HepG2 (cell line): ENCODE measurements at regions not wholly inside any gene's neighbourhood (a gene's known extent, or its start where the extent isn't known, plus 50 kb on each side); places are given as distances from the start of the nearest gene placed in this dataset.

ENCODE experiments used
- ATAC-seq: fragments of 200-7000 bp; cut with Tn5 transposase; 3 replicates; pipeline ENCODE4 v1.9.1; 2020; ENCODE audit warnings: mild to moderate bottlenecking, moderate library complexity
- BruUV-seq: library from RNA; stranded (reverse); fragments of 400-500 nt; replicated peaks from 2 replicates; lab custom pipeline; 2021; lab: Mats Ljungman, UMichigan
- CTCF ChIA-PET: fragments of 300-600 bp; formaldehyde crosslinking; extraction: SDS; loops from one replicate; lab custom pipeline; 2021; ENCODE audit warnings: low total read pairs, inconsistent platforms, low intra/inter-chr PET ratio; lab: Yijun Ruan, JAX
- POLR2A ChIA-PET: fragments of 350-600 bp; sonication (Branson Sonifier 250); formaldehyde crosslinking; loops from one replicate; lab custom pipeline; 2020; ENCODE audit warnings: antibody characterized with exemption, inconsistent platforms; lab: Yijun Ruan, JAX
- DNase-seq: peaks from one replicate; pipeline ENCODE4 v3.0.0-alpha.2; 2015; ENCODE audit warnings: low spot score
- FAIRE-seq: peaks from 3 replicates; lab custom pipeline; 2011; peaks lifted over from hg19 to GRCh38; lab: Jason Lieb, UNC
- H2AFZ ChIP-seq: one replicate; pipeline ENCODE4 v1.6.1; 2011; ENCODE audit warnings: low read length, inconsistent platforms
- H3K27ac ChIP-seq: fragments of 300-600 bp; 3 replicates; pipeline ENCODE4 v1.8.0; 2011; ENCODE audit warnings: mixed run types, mild to moderate bottlenecking, mixed read lengths, low read length, inconsistent platforms; ENCODE audit not compliant: insufficient read depth; ENCODE audit errors: extremely low read length
- H3K27me3 ChIP-seq, 2 experiments: fragments of 200-600 bp in 1 of 2; 2 replicates in 1 of 2; 3 replicates in 1 of 2; pipeline versions ENCODE4 v1.6.0 to v1.8.0; 2011; ENCODE audit warnings: low read length in 2 of 2, mild to moderate bottlenecking in 2 of 2, moderate library complexity in 2 of 2, inconsistent platforms in 1 of 2; ENCODE audit not compliant: insufficient read depth in 2 of 2, control insufficient read depth in 1 of 2
- H3K36me3 ChIP-seq, 2 experiments: fragments of 200-600 bp in 1 of 2; replicated peaks in 1 of 2; 2 replicates in 1 of 2; 3 replicates in 1 of 2; pipeline versions ENCODE4 v1.5.1 to v1.8.0; 2011; ENCODE audit warnings: low read length in 2 of 2, inconsistent platforms in 1 of 2; ENCODE audit not compliant: insufficient read depth in 2 of 2, control insufficient read depth in 1 of 2
- H3K4me1 ChIP-seq: 2 replicates; pipeline ENCODE4 v1.5.1; 2012; ENCODE audit warnings: low read length, inconsistent platforms; ENCODE audit not compliant: insufficient read depth
- H3K4me2 ChIP-seq: 2 replicates; pipeline ENCODE4 v1.6.0; 2011; ENCODE audit warnings: low read depth, low read length, inconsistent platforms
- H3K4me3 ChIP-seq, 3 experiments: fragments of 200-600 bp in 1 of 3; sonication (generic), shearing (Covaris generic) in 1 of 3; replicated peaks in 1 of 3; 2 replicates each; pipeline ENCODE4 v1.5.1; 2011 to 2016; ENCODE audit warnings: low read length in 3 of 3, inconsistent platforms in 2 of 3, low read depth in 2 of 3, mild to moderate bottlenecking in 2 of 3, control low read depth in 1 of 3, mixed read lengths in 1 of 3; ENCODE audit not compliant: insufficient read depth in 1 of 3
- H3K79me2 ChIP-seq: one replicate; pipeline ENCODE4 v1.6.1; 2011; ENCODE audit warnings: low read length, inconsistent platforms; ENCODE audit not compliant: insufficient read depth
- H3K9ac ChIP-seq: 2 replicates; pipeline ENCODE4 v1.6.0; 2011; ENCODE audit warnings: mild to moderate bottlenecking, low read depth, low read length, inconsistent platforms; ENCODE audit not compliant: insufficient read depth
- H3K9me3 ChIP-seq: 2 replicates; pipeline ENCODE4 v1.5.1; 2012; ENCODE audit warnings: mild to moderate bottlenecking, low read length
- H4K20me1 ChIP-seq: 2 replicates; pipeline ENCODE4 v1.6.0; 2011; ENCODE audit warnings: inconsistent platforms, mild to moderate bottlenecking, low read length, moderate library complexity; ENCODE audit not compliant: insufficient read depth
- CAMTA2 ChIP-seq: sonication (generic); formaldehyde crosslinking; IDR thresholded peaks from 2 replicates; pipeline ENCODE4 v1.4.0; 2020; ENCODE audit warnings: mild to moderate bottlenecking, missing genetic modification reagents, borderline replicate concordance
- EZH2 ChIP-seq: conservative IDR thresholded peaks from 2 replicates; pipeline ENCODE4 v1.6.1; 2012; ENCODE audit warnings: mild to moderate bottlenecking, low read depth, low read length, moderate library complexity
- HNRNPK ChIP-seq: fragments of 200-400 bp; formaldehyde crosslinking; IDR thresholded peaks from 2 replicates; pipeline ENCODE4 v1.6.1; 2018; ENCODE audit warnings: low read length, low read depth, moderate library complexity, mild to moderate bottlenecking; ENCODE audit not compliant: poor library complexity, severe bottlenecking
- HOXA9 ChIP-seq: sonication (generic); formaldehyde crosslinking; IDR thresholded peaks from 2 replicates; pipeline ENCODE4 v1.8.1; 2022; ENCODE audit warnings: missing genetic modification reagents, mild to moderate bottlenecking, moderate library complexity, borderline replicate concordance
- NCOA1 ChIP-seq: sonication (generic); formaldehyde crosslinking; IDR thresholded peaks from 2 replicates; pipeline ENCODE4 v1.9.0; 2021; ENCODE audit warnings: missing genetic modification reagents
- SAP130 ChIP-seq: IDR thresholded peaks from 2 replicates; pipeline ENCODE4 v1.6.1; 2016; ENCODE audit warnings: low read depth
- SIX1 ChIP-seq: sonication (generic); formaldehyde crosslinking; IDR thresholded peaks from 2 replicates; pipeline ENCODE4 v1.4.0; 2020; ENCODE audit warnings: missing genetic modification reagents, borderline replicate concordance
- SKI ChIP-seq: fragments of 450-650 bp; IDR thresholded peaks from one replicate; pipeline ENCODE4 v1.6.1; 2018; ENCODE audit warnings: mild to moderate bottlenecking; ENCODE audit not compliant: partially characterized antibody
- SP2 ChIP-seq: sonication (generic); formaldehyde crosslinking; IDR thresholded peaks from 2 replicates; pipeline ENCODE4 v1.5.1; 2020; ENCODE audit warnings: mild to moderate bottlenecking, missing genetic modification reagents
- ZFP41 ChIP-seq: sonication (generic); formaldehyde crosslinking; IDR thresholded peaks from 2 replicates; pipeline ENCODE4 v1.4.0; 2020; ENCODE audit warnings: mild to moderate bottlenecking, missing genetic modification reagents, borderline replicate concordance
- ZNF317 ChIP-seq: sonication (generic); formaldehyde crosslinking; IDR thresholded peaks from 2 replicates; pipeline ENCODE4 v1.5.0; 2020; ENCODE audit warnings: mild to moderate bottlenecking, missing genetic modification reagents
- ZNF547 ChIP-seq: sonication (generic); formaldehyde crosslinking; IDR thresholded peaks from 2 replicates; pipeline ENCODE4 v1.5.1; 2020; ENCODE audit warnings: mild to moderate bottlenecking, missing genetic modification reagents
- ZNF660 ChIP-seq: sonication (generic); formaldehyde crosslinking; IDR thresholded peaks from 2 replicates; pipeline ENCODE4 v1.5.1; 2020; ENCODE audit warnings: mild to moderate bottlenecking, low read depth, missing genetic modification reagents, borderline replicate concordance
- WGBS: methylation state at CpG from one replicate; pipeline ENCODE4 v1.1.6; 2017; ENCODE audit warnings: low lambda C conversion rate; 5-methylcytosine and 5-hydroxymethylcytosine counted together
- in situ Hi-C: cut with HindIII; loops from 2 replicates; pipeline ENCODE4 v1.10.0; 2017; ENCODE audit warnings: low pct_unique_long_range_greater_than_20kb; ENCODE audit not compliant: extremely low pct_ligation_motif_present
- intact Hi-C: fragments of 100-400 bp; cut with micrococcal nuclease; formaldehyde crosslinking; loops from one replicate; pipeline ENCODE4 v1.10.0; 2022; ENCODE audit not compliant: unreplicated experiment
- TF ChIP-seq, protein P1 (sequence below): fragments of 450-650 bp; IDR thresholded peaks from 2 replicates; pipeline ENCODE4 v1.6.1; 2017; ENCODE audit warnings: mild to moderate bottlenecking
- TF ChIP-seq, protein P2 (sequence below): sonication (generic); formaldehyde crosslinking; conservative IDR thresholded peaks from 2 replicates; pipeline ENCODE4 v1.4.0; 2020; ENCODE audit warnings: missing genetic modification reagents
- TF ChIP-seq, protein P3 (sequence below): sonication (generic); formaldehyde crosslinking; IDR thresholded peaks from 2 replicates; pipeline ENCODE4 v1.4.0; 2020; ENCODE audit warnings: missing genetic modification reagents, borderline replicate concordance

DNA sequence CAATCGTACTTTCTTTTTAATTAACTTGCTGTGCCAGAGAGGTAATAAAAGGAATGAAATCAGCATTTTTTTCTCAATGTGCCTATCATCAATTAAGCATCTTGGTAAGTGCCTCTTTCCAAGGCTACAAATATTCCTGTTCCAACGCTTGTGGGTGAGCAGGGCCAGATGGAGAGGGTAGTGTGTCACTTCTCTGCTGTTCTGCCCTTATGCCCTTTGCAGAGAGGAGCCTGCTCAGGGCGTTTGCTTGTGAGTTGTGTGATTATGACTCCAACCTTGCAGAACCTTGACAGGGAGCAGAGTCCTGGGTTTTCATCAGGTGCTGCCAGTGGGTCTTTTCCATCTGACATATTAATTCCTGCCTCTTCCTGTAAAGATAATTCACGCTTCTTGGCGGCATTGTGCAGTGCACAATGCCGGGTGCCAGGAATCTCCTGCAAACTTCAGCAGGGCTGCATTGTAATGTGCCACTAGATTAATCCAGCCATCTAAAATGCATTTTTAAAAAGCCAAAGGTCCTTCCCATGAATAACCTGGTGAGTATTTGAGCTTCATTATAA lies 234.4 kb downstream of the ARHGAP12 start:
- no peak for FAIRE-seq
- TF ChIP-seq HNRNPK = no peak
- TF ChIP-seq, protein P1, sequence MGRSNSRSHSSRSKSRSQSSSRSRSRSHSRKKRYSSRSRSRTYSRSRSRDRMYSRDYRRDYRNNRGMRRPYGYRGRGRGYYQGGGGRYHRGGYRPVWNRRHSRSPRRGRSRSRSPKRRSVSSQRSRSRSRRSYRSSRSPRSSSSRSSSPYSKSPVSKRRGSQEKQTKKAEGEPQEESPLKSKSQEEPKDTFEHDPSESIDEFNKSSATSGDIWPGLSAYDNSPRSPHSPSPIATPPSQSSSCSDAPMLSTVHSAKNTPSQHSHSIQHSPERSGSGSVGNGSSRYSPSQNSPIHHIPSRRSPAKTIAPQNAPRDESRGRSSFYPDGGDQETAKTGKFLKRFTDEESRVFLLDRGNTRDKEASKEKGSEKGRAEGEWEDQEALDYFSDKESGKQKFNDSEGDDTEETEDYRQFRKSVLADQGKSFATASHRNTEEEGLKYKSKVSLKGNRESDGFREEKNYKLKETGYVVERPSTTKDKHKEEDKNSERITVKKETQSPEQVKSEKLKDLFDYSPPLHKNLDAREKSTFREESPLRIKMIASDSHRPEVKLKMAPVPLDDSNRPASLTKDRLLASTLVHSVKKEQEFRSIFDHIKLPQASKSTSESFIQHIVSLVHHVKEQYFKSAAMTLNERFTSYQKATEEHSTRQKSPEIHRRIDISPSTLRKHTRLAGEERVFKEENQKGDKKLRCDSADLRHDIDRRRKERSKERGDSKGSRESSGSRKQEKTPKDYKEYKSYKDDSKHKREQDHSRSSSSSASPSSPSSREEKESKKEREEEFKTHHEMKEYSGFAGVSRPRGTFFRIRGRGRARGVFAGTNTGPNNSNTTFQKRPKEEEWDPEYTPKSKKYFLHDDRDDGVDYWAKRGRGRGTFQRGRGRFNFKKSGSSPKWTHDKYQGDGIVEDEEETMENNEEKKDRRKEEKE = no peak
- no peak for TF ChIP-seq SP2 (CRISPR knock-in tag)
- no peak for TF ChIP-seq CAMTA2 (CRISPR knock-in tag)
- TF ChIP-seq SAP130 (CRISPR knock-in tag) = no peak
- no peak for TF ChIP-seq ZNF317 (CRISPR knock-in tag)
- TF ChIP-seq, protein P2, sequence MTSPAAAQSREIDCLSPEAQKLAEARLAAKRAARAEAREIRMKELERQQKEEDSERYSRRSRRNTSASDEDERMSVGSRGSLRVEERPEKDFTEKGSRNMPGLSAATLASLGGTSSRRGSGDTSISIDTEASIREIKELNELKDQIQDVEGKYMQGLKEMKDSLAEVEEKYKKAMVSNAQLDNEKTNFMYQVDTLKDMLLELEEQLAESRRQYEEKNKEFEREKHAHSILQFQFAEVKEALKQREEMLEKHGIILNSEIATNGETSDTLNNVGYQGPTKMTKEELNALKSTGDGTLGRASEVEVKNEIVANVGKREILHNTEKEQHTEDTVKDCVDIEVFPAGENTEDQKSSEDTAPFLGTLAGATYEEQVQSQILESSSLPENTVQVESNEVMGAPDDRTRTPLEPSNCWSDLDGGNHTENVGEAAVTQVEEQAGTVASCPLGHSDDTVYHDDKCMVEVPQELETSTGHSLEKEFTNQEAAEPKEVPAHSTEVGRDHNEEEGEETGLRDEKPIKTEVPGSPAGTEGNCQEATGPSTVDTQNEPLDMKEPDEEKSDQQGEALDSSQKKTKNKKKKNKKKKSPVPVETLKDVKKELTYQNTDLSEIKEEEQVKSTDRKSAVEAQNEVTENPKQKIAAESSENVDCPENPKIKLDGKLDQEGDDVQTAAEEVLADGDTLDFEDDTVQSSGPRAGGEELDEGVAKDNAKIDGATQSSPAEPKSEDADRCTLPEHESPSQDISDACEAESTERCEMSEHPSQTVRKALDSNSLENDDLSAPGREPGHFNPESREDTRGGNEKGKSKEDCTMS (CRISPR knock-in tag) = no peak
- TF ChIP-seq, protein P3, sequence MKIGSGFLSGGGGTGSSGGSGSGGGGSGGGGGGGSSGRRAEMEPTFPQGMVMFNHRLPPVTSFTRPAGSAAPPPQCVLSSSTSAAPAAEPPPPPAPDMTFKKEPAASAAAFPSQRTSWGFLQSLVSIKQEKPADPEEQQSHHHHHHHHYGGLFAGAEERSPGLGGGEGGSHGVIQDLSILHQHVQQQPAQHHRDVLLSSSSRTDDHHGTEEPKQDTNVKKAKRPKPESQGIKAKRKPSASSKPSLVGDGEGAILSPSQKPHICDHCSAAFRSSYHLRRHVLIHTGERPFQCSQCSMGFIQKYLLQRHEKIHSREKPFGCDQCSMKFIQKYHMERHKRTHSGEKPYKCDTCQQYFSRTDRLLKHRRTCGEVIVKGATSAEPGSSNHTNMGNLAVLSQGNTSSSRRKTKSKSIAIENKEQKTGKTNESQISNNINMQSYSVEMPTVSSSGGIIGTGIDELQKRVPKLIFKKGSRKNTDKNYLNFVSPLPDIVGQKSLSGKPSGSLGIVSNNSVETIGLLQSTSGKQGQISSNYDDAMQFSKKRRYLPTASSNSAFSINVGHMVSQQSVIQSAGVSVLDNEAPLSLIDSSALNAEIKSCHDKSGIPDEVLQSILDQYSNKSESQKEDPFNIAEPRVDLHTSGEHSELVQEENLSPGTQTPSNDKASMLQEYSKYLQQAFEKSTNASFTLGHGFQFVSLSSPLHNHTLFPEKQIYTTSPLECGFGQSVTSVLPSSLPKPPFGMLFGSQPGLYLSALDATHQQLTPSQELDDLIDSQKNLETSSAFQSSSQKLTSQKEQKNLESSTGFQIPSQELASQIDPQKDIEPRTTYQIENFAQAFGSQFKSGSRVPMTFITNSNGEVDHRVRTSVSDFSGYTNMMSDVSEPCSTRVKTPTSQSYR (CRISPR knock-in tag) = no peak
- no peak for TF ChIP-seq NCOA1
- TF ChIP-seq HOXA9 = no peak
- no peak for TF ChIP-seq ZNF547 (CRISPR knock-in tag)
- no peak for TF ChIP-seq ZNF660 (CRISPR knock-in tag)
- TF ChIP-seq SKI = no peak
- no peak for TF ChIP-seq ZFP41 (CRISPR knock-in tag)
- no peak for TF ChIP-seq SIX1 (CRISPR knock-in tag)
- no peak for TF ChIP-seq EZH2

More for the DNA sequence above, 234.4 kb downstream of the ARHGAP12 start:
- Histone ChIP-seq H3K27ac (no peak overlapping the region), H4K20me1 (no peaks in the 10 kb centered on the region), H3K79me2 (no peaks in the 10 kb centered on the region), H3K36me3 (no peaks in the 10 kb centered on the region), H3K9ac (no peak overlapping the region), H3K4me1 (no peaks in the 10 kb centered on the region), H3K9me3 (peaks cover 8% of the 10 kb centered on the region; the same call in 1 of the 2 replicates), H3K27me3 (peaks cover 3 to 10% of the 10 kb centered on the region in 2 experiments; a peak in 3 of 5 replicates), H2AFZ (no peak overlapping the region), H3K4me2 (no peak overlapping the region), H3K4me3 (no peak overlapping the region)
- in situ Hi-C loops (no loop called here), intact Hi-C loops (no loop called here)
- ChIA-PET CTCF (no interaction called here), POLR2A (no interaction called here)
- ATAC-seq (no peak), DNase-seq (no peak)
- 35% methylated on average over 6 of the region's 6 CpGs for WGBS
- BruUV-seq = no TSS peak
